ENCODE measurements at regions not wholly inside any gene's neighbourhood (a gene's known extent, or its start where the extent isn't known, plus 50 kb on each side); places are given as distances from the start of the nearest gene placed in this dataset.

GRCh38 chr4:117227925-117228324 is 142.5 kb upstream of the TRAM1L1 start:
- TF ChIP-seq POLR2AphosphoS5 (IDR thresholded peaks at IDR 0.05; ENCODE audit: low read depth, low read length) = no peak
- TF ChIP-seq POLR2A (IDR thresholded peaks at IDR 0.05; ENCODE audit: low read depth, low read length) = no peak
- TF ChIP-seq TAF1 (IDR thresholded peaks at IDR 0.05; ENCODE audit: borderline replicate concordance, low read depth, low read length) = no peak
- FAIRE-seq (no peak), DNase-seq (ENCODE audit: insufficient read length) (no peak)

GRCh38 chr4:117239434-117239833 is 154.1 kb upstream of the TRAM1L1 start:
- TF ChIP-seq POLR2AphosphoS5 (IDR thresholded peaks at IDR 0.05; ENCODE audit: low read depth, low read length) (no peak), POLR2A (IDR thresholded peaks at IDR 0.05; ENCODE audit: low read depth, low read length) (no peak), TAF1 (IDR thresholded peaks at IDR 0.05; ENCODE audit: borderline replicate concordance, low read depth, low read length) (no peak)
- FAIRE-seq (no peak), DNase-seq (ENCODE audit: insufficient read length) (no peak)

GRCh38 chr4:117249333-117249732 is 164.0 kb upstream of the TRAM1L1 start:
- DNase-seq (ENCODE audit: insufficient read length) (no peak), FAIRE-seq (no peak)
- TF ChIP-seq POLR2A (IDR thresholded peaks at IDR 0.05; ENCODE audit: low read depth, low read length) = no peak
- TF ChIP-seq TAF1 (IDR thresholded peaks at IDR 0.05; ENCODE audit: borderline replicate concordance, low read depth, low read length) = no peak
- no peak for TF ChIP-seq POLR2AphosphoS5 (IDR thresholded peaks at IDR 0.05; ENCODE audit: low read depth, low read length)

GRCh38 chr4:117264072-117264471 is 178.7 kb upstream of the TRAM1L1 start:
- FAIRE-seq (no peak), DNase-seq (ENCODE audit: insufficient read length) (no peak)
- TF ChIP-seq POLR2A (IDR thresholded peaks at IDR 0.05; ENCODE audit: low read depth, low read length) = no peak
- TF ChIP-seq TAF1 (IDR thresholded peaks at IDR 0.05; ENCODE audit: borderline replicate concordance, low read depth, low read length) = no peak
- TF ChIP-seq POLR2AphosphoS5 (IDR thresholded peaks at IDR 0.05; ENCODE audit: low read depth, low read length) = no peak

GRCh38 chr4:117267317-117267716 is 181.9 kb upstream of the TRAM1L1 start:
- DNase-seq (ENCODE audit: insufficient read length) (no peak), FAIRE-seq (no peak)
- TF ChIP-seq TAF1 (IDR thresholded peaks at IDR 0.05; ENCODE audit: borderline replicate concordance, low read depth, low read length) = no peak
- no peak for TF ChIP-seq POLR2A (IDR thresholded peaks at IDR 0.05; ENCODE audit: low read depth, low read length)
- no peak for TF ChIP-seq POLR2AphosphoS5 (IDR thresholded peaks at IDR 0.05; ENCODE audit: low read depth, low read length)

GRCh38 chr4:117284736-117285135 is 199.4 kb upstream of the TRAM1L1 start:
- no peak for DNase-seq (ENCODE audit: insufficient read length)
- TF ChIP-seq TAF1 (IDR thresholded peaks at IDR 0.05; ENCODE audit: borderline replicate concordance, low read depth, low read length) (no peak), POLR2AphosphoS5 (IDR thresholded peaks at IDR 0.05; ENCODE audit: low read depth, low read length) (no peak), POLR2A (IDR thresholded peaks at IDR 0.05; ENCODE audit: low read depth, low read length) (no peak)
- FAIRE-seq = no peak

GRCh38 chr4:117293784-117294183 is 208.4 kb upstream of the TRAM1L1 start:
- DNase-seq (ENCODE audit: insufficient read length) (no peak), FAIRE-seq (no peak)
- TF ChIP-seq TAF1 (IDR thresholded peaks at IDR 0.05; ENCODE audit: borderline replicate concordance, low read depth, low read length) (no peak), POLR2A (IDR thresholded peaks at IDR 0.05; ENCODE audit: low read depth, low read length) (no peak), POLR2AphosphoS5 (IDR thresholded peaks at IDR 0.05; ENCODE audit: low read depth, low read length) (no peak)

- TF ChIP-seq POLR2AphosphoS5 (IDR thresholded peaks at IDR 0.05; ENCODE audit: low read depth, low read length) (no peak), TAF1 (IDR thresholded peaks at IDR 0.05; ENCODE audit: borderline replicate concordance, low read depth, low read length) (no peak)
- DNase-seq (ENCODE audit: insufficient read length) (no peak), FAIRE-seq (no peak)
Observed at GRCh38 chr4:117302226-117302625, 216.8 kb upstream of the TRAM1L1 start.

- no peak for TF ChIP-seq POLR2AphosphoS5 (IDR thresholded peaks at IDR 0.05; ENCODE audit: low read depth, low read length)
- TF ChIP-seq POLR2A (IDR thresholded peaks at IDR 0.05; ENCODE audit: low read depth, low read length) = no peak
- TF ChIP-seq TAF1 (IDR thresholded peaks at IDR 0.05; ENCODE audit: borderline replicate concordance, low read depth, low read length) = no peak
- DNase-seq (ENCODE audit: insufficient read length) (no peak), FAIRE-seq (no peak)
Observed at GRCh38 chr4:117311215-117311614, 225.8 kb upstream of the TRAM1L1 start.

- no peak for FAIRE-seq
- DNase-seq (ENCODE audit: insufficient read length) = no peak
- no peak for TF ChIP-seq POLR2AphosphoS5 (IDR thresholded peaks at IDR 0.05; ENCODE audit: low read depth, low read length)
- TF ChIP-seq TAF1 (IDR thresholded peaks at IDR 0.05; ENCODE audit: borderline replicate concordance, low read depth, low read length) = no peak
- no peak for TF ChIP-seq POLR2A (IDR thresholded peaks at IDR 0.05; ENCODE audit: low read depth, low read length)
Observed at GRCh38 chr4:117311989-117312388, 226.6 kb upstream of the TRAM1L1 start.

- no peak for DNase-seq (ENCODE audit: insufficient read length)
- no peak for FAIRE-seq
- no peak for TF ChIP-seq TAF1 (IDR thresholded peaks at IDR 0.05; ENCODE audit: borderline replicate concordance, low read depth, low read length)
- TF ChIP-seq POLR2A (IDR thresholded peaks at IDR 0.05; ENCODE audit: low read depth, low read length) = no peak
- TF ChIP-seq POLR2AphosphoS5 (IDR thresholded peaks at IDR 0.05; ENCODE audit: low read depth, low read length) = no peak
Observed at GRCh38 chr4:117324851-117325491, 239.6 kb upstream of the TRAM1L1 start.

- DNase-seq (ENCODE audit: insufficient read length) (no peak), FAIRE-seq (no peak)
- TF ChIP-seq TAF1 (IDR thresholded peaks at IDR 0.05; ENCODE audit: borderline replicate concordance, low read depth, low read length) (no peak), POLR2AphosphoS5 (IDR thresholded peaks at IDR 0.05; ENCODE audit: low read depth, low read length) (no peak), POLR2A (IDR thresholded peaks at IDR 0.05; ENCODE audit: low read depth, low read length) (no peak)
Observed at GRCh38 chr4:117326091-117326490, 240.7 kb upstream of the TRAM1L1 start.
